ENCODE measurements at regions not wholly inside any gene's neighbourhood (a gene's known extent, or its start where the extent isn't known, plus 50 kb on each side); places are given as distances from the start of the nearest gene placed in this dataset.

- DNase-seq (ENCODE audit: low read depth): no peak
- H3K4me3 ChIP-seq (ENCODE audit: low read depth, low read length): no peak overlapping the region
- no peak for TF ChIP-seq CTCF (IDR thresholded peaks at IDR 0.05; ENCODE audit: low read depth, low read length, missing control alignments)
Measured at GRCh38 chr2:221156062-221156734, 415.9 kb downstream of the EPHA4 start.

GRCh38 chr2:221161186-221161585, 410.9 kb downstream of the EPHA4 start:
- no peak for DNase-seq (ENCODE audit: low read depth)
- no peak overlapping the region for H3K4me3 ChIP-seq (ENCODE audit: low read depth, low read length)
- TF ChIP-seq CTCF (IDR thresholded peaks at IDR 0.05; ENCODE audit: low read depth, low read length, missing control alignments): no peak

- no peak overlapping the region for H3K4me3 ChIP-seq (ENCODE audit: low read depth, low read length)
- no peak for TF ChIP-seq CTCF (IDR thresholded peaks at IDR 0.05; ENCODE audit: low read depth, low read length, missing control alignments)
- no peak for DNase-seq (ENCODE audit: low read depth)
Measured at GRCh38 chr2:221166292-221166691, 405.8 kb downstream of the EPHA4 start.

GRCh38 chr2:221167561-221167960, 404.5 kb downstream of the EPHA4 start:
- no peak overlapping the region for H3K4me3 ChIP-seq (ENCODE audit: low read depth, low read length)
- no peak for TF ChIP-seq CTCF (IDR thresholded peaks at IDR 0.05; ENCODE audit: low read depth, low read length, missing control alignments)
- DNase-seq (ENCODE audit: low read depth): no peak

- TF ChIP-seq CTCF (IDR thresholded peaks at IDR 0.05; ENCODE audit: low read depth, low read length, missing control alignments): no peak
- DNase-seq (ENCODE audit: low read depth): no peak
Measured at GRCh38 chr2:221169724-221170123, 402.4 kb downstream of the EPHA4 start.

GRCh38 chr2:221170548-221170947, 401.6 kb downstream of the EPHA4 start:
- H3K4me3 ChIP-seq (ENCODE audit: low read depth, low read length): no peak overlapping the region
- no peak for TF ChIP-seq CTCF (IDR thresholded peaks at IDR 0.05; ENCODE audit: low read depth, low read length, missing control alignments)
- no peak for DNase-seq (ENCODE audit: low read depth)

More at GRCh38 chr2:221169724-221170123, 402.4 kb downstream of the EPHA4 start:
- H3K4me3 ChIP-seq (ENCODE audit: low read depth, low read length): no peak overlapping the region

- no peak for TF ChIP-seq CTCF (IDR thresholded peaks at IDR 0.05; ENCODE audit: low read depth, low read length, missing control alignments)
- H3K4me3 ChIP-seq (ENCODE audit: low read depth, low read length): no peak overlapping the region
- no peak for DNase-seq (ENCODE audit: low read depth)
Measured at GRCh38 chr2:221176667-221177066, 395.4 kb downstream of the EPHA4 start.
